ENCODE measurements at regions not wholly inside any gene's neighbourhood (a gene's known extent, or its start where the extent isn't known, plus 50 kb on each side); places are given as distances from the start of the nearest gene placed in this dataset.

- no peak for DNase-seq
- no peak overlapping the region for H3K4me3 ChIP-seq
- in situ Hi-C loops (cut with MboI; ENCODE audit: low sequenced_read_pairs in 4 of 4) (no loop called here), intact Hi-C loops (cut with DNase I; ENCODE audit: low total_unique reads) (no loop called here)
- H3K9me3 ChIP-seq = no peaks in the 10 kb centered on the region
- H3K27me3 ChIP-seq = no peaks in the 10 kb centered on the region
- H3K27ac ChIP-seq = no peak overlapping the region
- no peaks in the 10 kb centered on the region for H3K36me3 ChIP-seq
- ATAC-seq = no peak
- H3K4me1 ChIP-seq = no peaks in the 10 kb centered on the region
- TF ChIP-seq POLR2A (IDR thresholded peaks at IDR 0.05) (no peak), CTCF (IDR thresholded peaks at IDR 0.05 in 4 of 5, conservative IDR thresholded peaks at IDR 0.05 in 1 of 5) (no peak)
These were observed 304.9 kb downstream of the CDC14C start for GRCh38 chr7:49229246-49229645.

- Histone ChIP-seq H3K9me3 (no peaks in the 10 kb centered on the region), H3K4me3 (no peak overlapping the region), H3K27me3 (no peaks in the 10 kb centered on the region), H3K4me1 (no peaks in the 10 kb centered on the region), H3K36me3 (no peaks in the 10 kb centered on the region), H3K27ac (no peak overlapping the region)
- TF ChIP-seq CTCF (IDR thresholded peaks at IDR 0.05 in 4 of 5, conservative IDR thresholded peaks at IDR 0.05 in 1 of 5) = no peak
- TF ChIP-seq POLR2A (IDR thresholded peaks at IDR 0.05) = no peak
- ATAC-seq = no peak
- intact Hi-C loops (cut with DNase I; ENCODE audit: low total_unique reads) = no loop called here
- in situ Hi-C loops (cut with MboI; ENCODE audit: low sequenced_read_pairs in 4 of 4) = no loop called here
- no peak for DNase-seq
These were observed 319.2 kb downstream of the CDC14C start for GRCh38 chr7:49243521-49243920.

- Histone ChIP-seq H3K27me3 (no peaks in the 10 kb centered on the region), H3K9me3 (no peaks in the 10 kb centered on the region), H3K36me3 (no peaks in the 10 kb centered on the region), H3K4me3 (no peak overlapping the region), H3K4me1 (no peaks in the 10 kb centered on the region), H3K27ac (no peak overlapping the region)
- DNase-seq (no peak), ATAC-seq (no peak)
- TF ChIP-seq POLR2A (IDR thresholded peaks at IDR 0.05) (no peak), CTCF (IDR thresholded peaks at IDR 0.05 in 4 of 5, conservative IDR thresholded peaks at IDR 0.05 in 1 of 5) (no peak)
- intact Hi-C loops (cut with DNase I; ENCODE audit: low total_unique reads) (no loop called here), in situ Hi-C loops (cut with MboI; ENCODE audit: low sequenced_read_pairs in 4 of 4) (no loop called here)
These were observed 320.2 kb downstream of the CDC14C start for GRCh38 chr7:49244543-49244942.

DNA sequence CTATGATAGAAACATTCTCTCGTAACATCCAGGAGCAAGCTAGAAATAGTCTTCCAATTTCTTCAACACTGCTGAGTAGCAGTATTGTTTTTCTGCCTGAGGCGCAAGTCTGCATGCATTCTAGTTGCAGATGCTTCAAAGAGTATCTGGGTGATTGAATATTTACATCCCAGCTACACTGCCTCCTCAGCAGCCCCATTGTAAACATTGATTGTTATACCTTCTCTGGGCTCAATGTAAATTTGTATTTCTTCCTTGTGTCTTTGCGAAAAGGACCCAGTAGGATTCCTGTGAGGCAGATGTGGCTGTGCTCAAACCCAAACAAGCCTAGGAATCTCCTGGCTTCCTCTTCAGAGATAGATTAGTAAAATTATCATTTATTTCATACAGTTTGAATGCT, 320.7 kb downstream of the CDC14C start:
- TF ChIP-seq CTCF (IDR thresholded peaks at IDR 0.05 in 4 of 5, conservative IDR thresholded peaks at IDR 0.05 in 1 of 5) (no peak), POLR2A (IDR thresholded peaks at IDR 0.05) (no peak)
- intact Hi-C loops (cut with DNase I; ENCODE audit: low total_unique reads) = no loop called here
- in situ Hi-C loops (cut with MboI; ENCODE audit: low sequenced_read_pairs in 4 of 4) = no loop called here
- Histone ChIP-seq H3K27me3 (no peaks in the 10 kb centered on the region), H3K9me3 (no peaks in the 10 kb centered on the region), H3K36me3 (no peaks in the 10 kb centered on the region), H3K4me1 (no peaks in the 10 kb centered on the region), H3K27ac (no peak overlapping the region), H3K4me3 (no peak overlapping the region)
- DNase-seq = no peak
- ATAC-seq = no peak

DNA sequence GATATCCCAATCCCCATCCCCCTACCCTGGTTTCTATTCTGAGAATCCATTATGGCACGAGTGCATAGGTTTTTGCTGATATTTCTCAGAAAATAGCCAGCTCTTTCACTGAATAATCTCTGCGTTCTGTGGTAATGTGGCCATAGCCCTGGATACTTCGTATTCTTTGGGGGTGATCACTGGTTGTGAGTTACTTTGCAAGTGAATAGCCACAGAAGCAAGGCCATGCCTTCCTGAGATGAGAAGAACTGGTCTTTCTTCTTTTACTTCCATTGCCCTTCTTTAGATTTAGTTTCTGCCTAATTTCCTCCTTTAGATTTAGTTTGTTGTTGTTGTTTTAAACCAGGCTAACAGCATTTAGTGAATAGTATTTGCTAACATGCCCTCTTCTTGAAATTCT, 323.4 kb downstream of the CDC14C start:
- Histone ChIP-seq H3K36me3 (no peaks in the 10 kb centered on the region), H3K4me3 (no peak overlapping the region), H3K27ac (no peak overlapping the region), H3K9me3 (no peaks in the 10 kb centered on the region), H3K27me3 (no peaks in the 10 kb centered on the region), H3K4me1 (no peaks in the 10 kb centered on the region)
- DNase-seq (no peak), ATAC-seq (no peak)
- in situ Hi-C loops (cut with MboI; ENCODE audit: low sequenced_read_pairs in 4 of 4) = no loop called here
- TF ChIP-seq CTCF (IDR thresholded peaks at IDR 0.05 in 4 of 5, conservative IDR thresholded peaks at IDR 0.05 in 1 of 5) = no peak
- intact Hi-C loops (cut with DNase I; ENCODE audit: low total_unique reads) = no loop called here
